Right atrium auricular region (tissue), 2 donors: ENCODE measurements at regions not wholly inside any gene's neighbourhood (a gene's known extent, or its start where the extent isn't known, plus 50 kb on each side); places are given as distances from the start of the nearest gene placed in this dataset.
A peak's percentile ranks its signal among the peaks of the same experiment; 100 is the strongest.

Experiments
- DNase-seq: peaks from one replicate; pipeline ENCODE4 v3.0.0-alpha.2; 2019; ENCODE audit warnings: low spot score
- H3K27ac ChIP-seq, 2 donors: fragments of 200-600 bp; sonication (generic); 1 replicate in 1 of 2; 2 replicates in 1 of 2; pipeline ENCODE4 v1.5.1; 2016 to 2019
- H3K27me3 ChIP-seq, 2 donors: fragments of 200-600 bp; sonication (generic); one replicate each; pipeline versions ENCODE4 v1.5.1 to v1.6.0; 2017 to 2019
- H3K36me3 ChIP-seq: fragments of 200-600 bp; sonication (generic); one replicate; pipeline ENCODE4 v1.5.1; 2016
- H3K4me1 ChIP-seq, 2 donors: fragments of 200-600 bp; sonication (generic); one replicate each; pipeline versions ENCODE4 v1.5.1 to v1.6.0; 2017 to 2019
- H3K4me3 ChIP-seq, 2 donors: fragments of 200-600 bp; sonication (generic); 1 replicate in 1 of 2; 2 replicates in 1 of 2; pipeline ENCODE4 v1.5.1; 2017 to 2019; ENCODE audit warnings: mild to moderate bottlenecking in 1 of 2, moderate library complexity in 1 of 2
- H3K9me3 ChIP-seq, 2 donors: fragments of 200-600 bp; sonication (generic); one replicate each; pipeline ENCODE4 v1.5.1; 2019
- CTCF ChIP-seq, 2 donors: fragments of 200-600 bp; sonication (generic); IDR thresholded peaks; one replicate each; pipeline ENCODE4 v1.5.1; 2019; ENCODE audit warnings: antibody characterized with exemption in 2 of 2

GRCh38 chr3:102123590-102124190 lies 274.4 kb downstream of the NFKBIZ start:
- Histone ChIP-seq H3K4me3 (no peak overlapping the region), H3K27me3 (no peaks in the 10 kb centered on the region), H3K9me3 (peaks cover 0 to 26% of the 10 kb centered on the region in 2 donors), H3K27ac (peak overlapping the region; percentile 17 to 54), H3K36me3 (no peaks in the 10 kb centered on the region), H3K4me1 (no peaks in the 10 kb centered on the region)
- no peak for DNase-seq
- no peak for TF ChIP-seq CTCF (IDR thresholded peaks at IDR 0.05)

GRCh38 chr3:102124282-102124681 lies 275.0 kb downstream of the NFKBIZ start:
- no peaks in the 10 kb centered on the region for H3K27me3 ChIP-seq
- H3K27ac ChIP-seq: peak overlapping the region; percentile 17 to 54
- no peak for DNase-seq
- H3K4me3 ChIP-seq: no peak overlapping the region
- peaks cover 0 to 26% of the 10 kb centered on the region in 2 donors for H3K9me3 ChIP-seq
- no peaks in the 10 kb centered on the region for H3K4me1 ChIP-seq
- H3K36me3 ChIP-seq: no peaks in the 10 kb centered on the region
- TF ChIP-seq CTCF (IDR thresholded peaks at IDR 0.05): no peak

- peaks cover 0 to 26% of the 10 kb centered on the region in 2 donors for H3K9me3 ChIP-seq
- no peaks in the 10 kb centered on the region for H3K36me3 ChIP-seq
- H3K4me1 ChIP-seq: peaks cover 0 to 4% of the 10 kb centered on the region in 2 donors
- TF ChIP-seq CTCF (IDR thresholded peaks at IDR 0.05): no peak
- H3K27ac ChIP-seq: peak overlapping the region; percentile 17 to 54
- no peak overlapping the region for H3K4me3 ChIP-seq
- no peaks in the 10 kb centered on the region for H3K27me3 ChIP-seq
- DNase-seq: no peak
Measured at GRCh38 chr3:102124704-102125103, 275.4 kb downstream of the NFKBIZ start.

- no peak for TF ChIP-seq CTCF (IDR thresholded peaks at IDR 0.05)
- no peak for DNase-seq
- peaks cover 0 to 26% of the 10 kb centered on the region in 2 donors for H3K9me3 ChIP-seq
- no peak overlapping the region for H3K4me3 ChIP-seq
- H3K27me3 ChIP-seq: no peaks in the 10 kb centered on the region
- H3K4me1 ChIP-seq: peaks cover 0 to 7% of the 10 kb centered on the region in 2 donors
- H3K36me3 ChIP-seq: no peaks in the 10 kb centered on the region
- H3K27ac ChIP-seq: peak overlapping the region; percentile 39 to 54
Measured at GRCh38 chr3:102125197-102125993, 276.1 kb downstream of the NFKBIZ start.

- H3K9me3 ChIP-seq: peaks cover 0 to 24% of the 10 kb centered on the region in 2 donors
- H3K27ac ChIP-seq: peak overlapping the region; percentile 39 to 54
- no peak for DNase-seq
- H3K36me3 ChIP-seq: no peaks in the 10 kb centered on the region
- TF ChIP-seq CTCF (IDR thresholded peaks at IDR 0.05): no peak
- no peaks in the 10 kb centered on the region for H3K27me3 ChIP-seq
- H3K4me3 ChIP-seq: no peak overlapping the region
- peaks cover 0 to 7% of the 10 kb centered on the region in 2 donors for H3K4me1 ChIP-seq
Measured at GRCh38 chr3:102125994-102126368, 276.7 kb downstream of the NFKBIZ start.
